K562 (cell line): ENCODE measurements at regions not wholly inside any gene's neighbourhood (a gene's known extent, or its start where the extent isn't known, plus 50 kb on each side); places are given as distances from the start of the nearest gene placed in this dataset.
"Not testable (repeated sequence)": the region's sequence is repeated elsewhere in the genome, so short reads cannot be mapped to it uniquely, and the experiment has no call there.

Experiments
- ATAC-seq: fragments of 200-7000 bp; cut with Tn5 transposase; 3 replicates; pipeline ENCODE4 v1.9.1; 2020; ENCODE audit warnings: moderate library complexity
- BruUV-seq: library from RNA; stranded (reverse); fragments of 400-500 nt; replicated peaks from 2 replicates; lab custom pipeline; 2021; lab: Mats Ljungman, UMichigan
- CTCF ChIA-PET: fragments of 300-600 bp; formaldehyde crosslinking; extraction: SDS; loops from one replicate; lab custom pipeline; 2021; ENCODE audit warnings: low intra/inter-chr PET ratio; lab: Yijun Ruan, JAX
- POLR2A ChIA-PET: fragments of 300-600, 350-650 bp; sonication (Branson Sonifier 250); formaldehyde crosslinking; extraction: SDS; loops from one replicate; lab custom pipeline; 2021; ENCODE audit warnings: antibody characterized with exemption, inconsistent platforms; lab: Yijun Ruan, JAX
- DNase-seq, 4 experiments: peaks; one replicate each; pipeline versions ENCODE4 v3.0.0 to v3.0.0-alpha.2; 2011 to 2018; ENCODE audit warnings: low spot score in 3 of 4, mixed read lengths in 3 of 4; ENCODE audit errors: extremely low read depth in 1 of 4
- FAIRE-seq: peaks from 2 replicates; lab custom pipeline; 2011; peaks lifted over from hg19 to GRCh38; lab: Jason Lieb, UNC
- H2AFZ ChIP-seq: 2 replicates; pipeline ENCODE4 v1.6.0; 2011; ENCODE audit warnings: low read depth, low read length, control low read depth, inconsistent platforms
- H3K27ac ChIP-seq: fragments of 200-600 bp; 3 replicates; pipeline ENCODE4 v1.8.0; 2011; ENCODE audit warnings: low read depth, mild to moderate bottlenecking, control low read depth, inconsistent platforms, low read length, moderate library complexity, mixed read lengths; ENCODE audit errors: extremely low read depth
- H3K27me3 ChIP-seq, 2 experiments: fragments of 300-600 bp in 1 of 2; 2 replicates in 1 of 2; 3 replicates in 1 of 2; pipeline versions ENCODE4 v1.6.0 to v1.8.0; 2011; ENCODE audit warnings: inconsistent platforms in 2 of 2, low read length in 2 of 2, mild to moderate bottlenecking in 1 of 2, mixed read lengths in 1 of 2, moderate library complexity in 1 of 2; ENCODE audit not compliant: control insufficient read depth in 2 of 2, insufficient read depth in 2 of 2
- H3K36me3 ChIP-seq: fragments of 300-600 bp; 3 replicates; pipeline ENCODE4 v1.8.0; 2011; ENCODE audit warnings: mild to moderate bottlenecking, low read length, inconsistent platforms; ENCODE audit not compliant: control insufficient read depth, insufficient read depth
- H3K4me1 ChIP-seq, 2 experiments: fragments of 200-600 bp in 1 of 2; replicated peaks in 1 of 2; 2 replicates in 1 of 2; 3 replicates in 1 of 2; pipeline versions ENCODE4 v1.5.1 to v1.8.0; 2011; ENCODE audit warnings: inconsistent platforms in 2 of 2, low read length in 2 of 2, mild to moderate bottlenecking in 1 of 2, mixed read lengths in 1 of 2, moderate library complexity in 1 of 2; ENCODE audit not compliant: control insufficient read depth in 2 of 2, insufficient read depth in 2 of 2
- H3K4me2 ChIP-seq: 2 replicates; pipeline ENCODE4 v1.6.1; 2011; ENCODE audit warnings: low read length, control low read depth, inconsistent platforms, mixed read lengths; ENCODE audit not compliant: insufficient read depth
- H3K4me3 ChIP-seq: fragments of 200-600 bp; sonication (generic), shearing (Covaris generic); 2 replicates; pipeline ENCODE4 v1.5.1; 2016; ENCODE audit warnings: control low read depth, inconsistent platforms
- H3K79me2 ChIP-seq: fragments of 200-600 bp; 3 replicates; pipeline ENCODE4 v1.8.0; 2011; ENCODE audit warnings: low read length, inconsistent platforms; ENCODE audit not compliant: control insufficient read depth, insufficient read depth
- H3K9ac ChIP-seq, 2 experiments: 2 replicates each; pipeline versions ENCODE4 v1.6.0 to v1.6.1; 2011; ENCODE audit warnings: low read depth in 2 of 2, low read length in 2 of 2, control low read depth in 1 of 2, inconsistent platforms in 1 of 2, mild to moderate bottlenecking in 1 of 2, mixed read lengths in 1 of 2; ENCODE audit not compliant: insufficient read depth in 1 of 2
- H3K9me1 ChIP-seq: one replicate; pipeline ENCODE4 v1.6.0; 2011; ENCODE audit warnings: inconsistent platforms, mild to moderate bottlenecking, low read length, moderate library complexity; ENCODE audit not compliant: control insufficient read depth, insufficient read depth
- H3K9me3 ChIP-seq: replicated peaks from 2 replicates; pipeline ENCODE4 v1.5.1; 2011; ENCODE audit warnings: low read depth, low read length, inconsistent platforms; ENCODE audit not compliant: control insufficient read depth, insufficient read depth
- H4K20me1 ChIP-seq: replicated peaks from 2 replicates; pipeline ENCODE4 v1.6.1; 2011; ENCODE audit warnings: low read length, inconsistent platforms, mixed read lengths; ENCODE audit not compliant: control insufficient read depth, insufficient read depth
- WGBS: fragments of 100-300 bp; shearing (Covaris generic); methylation state at CpG from one replicate; pipeline ENCODE4 v1.1.6; 2016; ENCODE audit warnings: low coverage, mixed read lengths; ENCODE audit not compliant: insufficient coverage; ENCODE audit errors: missing lambda C conversion rate; 5-methylcytosine and 5-hydroxymethylcytosine counted together
- in situ Hi-C: fragments of 300-500 bp; cut with MboI; formaldehyde crosslinking; loops from 4 replicates; pipeline ENCODE4 v1.15.0; 2018; ENCODE audit warnings: inconsistent platforms, mixed read lengths
- intact Hi-C: fragments of 100-400 bp; cut with micrococcal nuclease; formaldehyde crosslinking; loops from 2 replicates; pipeline ENCODE4 v1.14.2; 2022

DNA sequence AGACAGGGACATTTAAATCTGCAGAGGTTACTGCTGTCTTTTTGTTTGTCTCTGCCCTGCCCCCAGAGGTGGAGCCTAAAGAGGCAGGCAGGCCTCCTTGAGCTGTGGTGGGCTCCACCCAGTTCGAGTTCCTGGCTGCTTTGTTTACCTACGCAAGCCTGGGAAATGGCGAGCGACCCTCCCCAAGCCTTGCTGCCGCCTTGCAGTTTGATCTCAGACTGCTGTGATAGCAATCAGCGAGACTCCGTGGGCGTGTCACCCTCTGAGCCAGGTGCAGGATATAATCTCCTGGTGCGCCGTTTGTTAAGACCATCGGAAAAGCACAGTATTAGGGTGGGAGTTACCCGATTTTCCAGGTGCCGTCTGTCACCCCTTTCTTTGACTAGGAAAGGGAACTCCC is 93.3 kb downstream of the ANKRD30BL start:
- H3K36me3 ChIP-seq, H3K4me3 ChIP-seq, H3K9me1 ChIP-seq, H2AFZ ChIP-seq, H4K20me1 ChIP-seq, BruUV-seq, H3K27ac ChIP-seq, H3K4me2 ChIP-seq, POLR2A ChIA-PET, intact Hi-C loops, H3K79me2 ChIP-seq, H3K4me1 ChIP-seq, CTCF ChIA-PET, DNase-seq, ATAC-seq, H3K27me3 ChIP-seq, H3K9ac ChIP-seq, FAIRE-seq, in situ Hi-C loops, H3K9me3 ChIP-seq: not testable (repeated sequence)
- under 1% methylated on average over 13 of the region's 13 CpGs for WGBS

DNA sequence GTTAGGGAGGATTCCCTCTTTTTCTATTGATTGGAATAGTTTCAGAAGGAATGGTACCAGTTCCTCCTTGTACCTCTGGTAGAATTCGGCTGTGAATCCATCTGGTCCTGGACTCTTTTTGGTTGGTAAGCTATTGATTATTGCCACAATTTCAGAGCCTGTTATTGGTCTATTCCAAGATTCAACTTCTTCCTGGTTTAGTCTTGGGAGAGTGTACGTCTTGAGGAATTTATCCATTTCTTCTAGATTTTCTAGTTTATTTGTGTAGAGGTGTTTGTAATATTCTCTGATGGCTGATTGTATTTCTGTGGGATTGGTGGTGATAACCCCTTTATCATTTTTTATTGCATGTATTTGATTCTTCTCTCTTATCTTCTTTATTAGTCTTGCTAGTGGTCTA is 96.4 kb downstream of the ANKRD30BL start:
- FAIRE-seq, CTCF ChIA-PET: not testable (repeated sequence)

DNA sequence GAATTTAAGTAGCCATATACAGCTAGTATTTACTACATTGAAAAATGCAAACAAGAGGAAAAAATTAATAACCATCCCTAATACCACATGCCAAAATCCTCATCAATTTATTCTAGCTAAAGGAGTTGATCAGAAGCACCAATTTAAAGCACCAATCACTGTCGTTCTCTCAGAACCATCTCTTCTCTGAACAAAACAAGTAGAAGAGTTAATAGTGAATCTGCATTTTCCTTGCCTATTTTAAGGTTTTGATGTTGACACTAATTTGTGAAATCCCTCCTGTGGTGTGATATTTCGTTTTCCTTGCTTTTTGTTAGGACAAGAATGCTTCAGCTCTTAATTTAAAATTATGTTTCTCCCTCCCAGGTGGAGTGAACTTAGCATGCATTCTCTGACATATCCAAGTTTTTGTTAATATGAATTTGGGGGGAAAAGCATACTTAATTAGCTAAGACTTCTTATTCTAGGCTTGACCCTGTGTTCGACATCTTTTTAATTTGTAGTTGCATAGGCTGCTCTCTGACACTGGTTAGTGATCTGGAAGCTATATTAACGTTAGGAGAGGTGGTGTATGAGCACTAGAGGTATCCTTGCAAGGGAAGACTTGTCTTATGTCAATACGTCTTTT is 122.0 kb downstream of the ANKRD30BL start:
- ATAC-seq, H2AFZ ChIP-seq, H3K9ac ChIP-seq, FAIRE-seq, H3K79me2 ChIP-seq, H3K4me2 ChIP-seq, H3K9me1 ChIP-seq, intact Hi-C loops, BruUV-seq, CTCF ChIA-PET, DNase-seq, H3K9me3 ChIP-seq, H3K4me3 ChIP-seq, H4K20me1 ChIP-seq, H3K36me3 ChIP-seq, POLR2A ChIA-PET, H3K27ac ChIP-seq: not testable (repeated sequence)
- peaks cover 0 to 14% of the 10 kb centered on the region in 2 experiments; a peak in 2 of 5 replicates for H3K4me1 ChIP-seq
- 1% methylated on average over 4 of the region's 5 CpGs for WGBS
- H3K27me3 ChIP-seq: peaks cover 11 to 14% of the 10 kb centered on the region in 2 experiments; a peak in 3 of 5 replicates
- in situ Hi-C loops: loop anchor here (25.0 kb wide), 1 partner anchor 98 kb away; no protein-coding TSS in a partner anchor

More for the DNA sequence above, 96.4 kb downstream of the ANKRD30BL start:
- H2AFZ ChIP-seq, H3K4me3 ChIP-seq, H3K9me3 ChIP-seq, intact Hi-C loops, H3K27me3 ChIP-seq, DNase-seq, ATAC-seq, H3K9ac ChIP-seq, POLR2A ChIA-PET, H4K20me1 ChIP-seq, H3K36me3 ChIP-seq, H3K9me1 ChIP-seq, H3K4me1 ChIP-seq, H3K79me2 ChIP-seq, in situ Hi-C loops, H3K27ac ChIP-seq, H3K4me2 ChIP-seq, BruUV-seq: not testable (repeated sequence)
- WGBS: 17% methylated on average over 1 of the region's 2 CpGs
